Fibroblast of skin of scalp (primary cell): ENCODE measurements at regions not wholly inside any gene's neighbourhood (a gene's known extent, or its start where the extent isn't known, plus 50 kb on each side); places are given as distances from the start of the nearest gene placed in this dataset.
A peak's percentile ranks its signal among the peaks of the same experiment; 100 is the strongest.

Experiments used
- DNase-seq: peaks from one replicate; pipeline ENCODE4 v3.0.0-alpha.2; 2013

GRCh38 chr18:51734576-51734975 is 537.1 kb upstream of the MEX3C start:
- DNase-seq: no peak

GRCh38 chr18:51739044-51739666 is 541.7 kb upstream of the MEX3C start:
- DNase-seq: no peak

- DNase-seq: peak; percentile 70
These were observed 554.4 kb upstream of the MEX3C start for GRCh38 chr18:51751901-51752300.

GRCh38 chr18:51753365-51754057 is 556.0 kb upstream of the MEX3C start:
- no peak for DNase-seq

GRCh38 chr18:51754566-51754965 is 557.1 kb upstream of the MEX3C start:
- DNase-seq: no peak

GRCh38 chr18:51757255-51757924 is 559.9 kb upstream of the MEX3C start:
- no peak for DNase-seq

GRCh38 chr18:51762373-51762772 is 564.9 kb upstream of the MEX3C start:
- DNase-seq: no peak

- no peak for DNase-seq
These were observed 568.3 kb upstream of the MEX3C start for GRCh38 chr18:51765606-51766360.

- no peak for DNase-seq
These were observed 569.8 kb upstream of the MEX3C start for GRCh38 chr18:51767293-51767692.

GRCh38 chr18:51778115-51778514 is 561.9 kb upstream of the DCC start:
- no peak for DNase-seq

GRCh38 chr18:51789871-51790270 is 550.1 kb upstream of the DCC start:
- DNase-seq: no peak

GRCh38 chr18:51801514-51801913 is 538.5 kb upstream of the DCC start:
- no peak for DNase-seq

GRCh38 chr18:51802569-51803428 is 537.2 kb upstream of the DCC start:
- DNase-seq: no peak

GRCh38 chr18:51807336-51807735 is 532.7 kb upstream of the DCC start:
- DNase-seq: no peak

- no peak for DNase-seq
These were observed 528.1 kb upstream of the DCC start for GRCh38 chr18:51811883-51812282.

- DNase-seq: no peak
These were observed 526.3 kb upstream of the DCC start for GRCh38 chr18:51813740-51814139.

GRCh38 chr18:51821610-51822009 is 518.4 kb upstream of the DCC start:
- no peak for DNase-seq

GRCh38 chr18:51824746-51825145 is 515.3 kb upstream of the DCC start:
- no peak for DNase-seq

- no peak for DNase-seq
These were observed 506.1 kb upstream of the DCC start for GRCh38 chr18:51833850-51834249.

GRCh38 chr18:51848702-51849101 is 491.3 kb upstream of the DCC start:
- DNase-seq: no peak

- DNase-seq: no peak
These were observed 487.3 kb upstream of the DCC start for GRCh38 chr18:51852681-51853080.

- no peak for DNase-seq
These were observed 482.0 kb upstream of the DCC start for GRCh38 chr18:51857989-51858388.
